Occipital lobe (tissue), 1 donor: ENCODE measurements at regions not wholly inside any gene's neighbourhood (a gene's known extent, or its start where the extent isn't known, plus 50 kb on each side); places are given as distances from the start of the nearest gene placed in this dataset.

Experiments
- DNase-seq: peaks from one replicate; lab custom pipeline; 2025; lab: John Stamatoyannopoulos, UW

GRCh38 chr3:147756476-147756875 is 347.3 kb downstream of the ZIC1 start:
- no peak for DNase-seq

GRCh38 chr3:147757866-147758265 is 348.7 kb downstream of the ZIC1 start:
- DNase-seq = no peak

GRCh38 chr3:147758771-147759170 is 349.6 kb downstream of the ZIC1 start:
- DNase-seq = no peak

DNA sequence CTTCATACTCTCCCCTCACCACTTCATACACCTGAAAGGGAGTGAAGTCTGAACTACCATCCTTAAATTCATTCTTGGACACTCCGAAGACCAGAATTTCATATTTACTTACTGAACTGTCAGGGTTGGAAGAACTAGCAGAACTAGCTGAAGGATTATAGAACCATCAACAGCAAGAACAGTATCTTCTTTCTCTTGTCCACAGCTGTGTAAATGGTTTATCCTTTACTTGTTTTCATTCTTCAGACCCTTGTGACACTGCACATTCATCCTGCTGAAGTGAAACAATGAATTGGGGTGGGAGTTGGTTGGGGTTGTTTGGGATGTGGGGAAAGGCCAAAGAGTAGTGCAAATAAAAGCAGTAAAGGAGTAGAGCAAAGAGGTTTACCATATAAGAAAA is 350.9 kb downstream of the ZIC1 start:
- no peak for DNase-seq

DNA sequence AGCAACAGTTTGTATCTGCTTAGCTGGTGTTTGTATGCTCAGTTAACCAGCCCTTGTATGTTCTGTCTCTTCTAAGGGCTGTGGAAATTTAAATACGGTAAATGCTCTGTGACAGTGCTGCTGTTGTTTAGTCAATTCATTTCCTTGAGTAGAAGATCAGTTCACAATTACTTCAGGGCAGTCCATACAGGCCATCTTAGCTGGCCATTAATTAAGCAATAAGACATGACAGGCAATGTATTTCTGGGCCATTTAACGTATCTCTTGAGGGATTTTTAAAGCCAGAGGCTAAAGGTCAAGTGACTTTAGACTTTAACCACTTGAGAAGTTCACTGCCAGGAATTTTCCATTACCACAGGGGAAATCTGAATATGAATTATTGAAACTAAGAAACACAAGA is 351.8 kb downstream of the ZIC1 start:
- DNase-seq = no peak

DNA sequence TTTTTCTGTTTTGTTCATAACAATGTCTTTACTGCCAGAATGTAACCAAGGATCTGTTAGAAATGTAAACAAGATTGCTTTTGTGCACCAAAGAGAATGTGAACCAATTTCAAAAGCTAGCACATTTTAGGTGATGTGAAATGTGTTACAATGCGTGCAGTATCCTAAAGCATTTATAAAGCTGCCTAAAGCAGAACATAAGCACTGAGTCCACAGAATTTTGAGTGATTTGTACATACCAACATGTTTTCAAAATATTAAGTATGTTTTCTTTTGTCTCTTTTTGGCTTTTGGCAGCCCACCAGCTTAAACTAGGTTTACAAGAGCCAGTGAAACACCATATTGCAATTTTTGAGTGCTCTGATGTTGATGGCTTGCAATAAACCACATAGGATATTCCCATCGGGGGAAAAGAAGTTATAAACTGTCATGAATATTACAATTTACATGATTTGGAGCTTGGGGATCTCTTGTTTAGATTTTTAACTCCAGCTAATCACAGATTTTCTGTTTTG is 364.0 kb downstream of the ZIC1 start:
- DNase-seq = no peak

DNA sequence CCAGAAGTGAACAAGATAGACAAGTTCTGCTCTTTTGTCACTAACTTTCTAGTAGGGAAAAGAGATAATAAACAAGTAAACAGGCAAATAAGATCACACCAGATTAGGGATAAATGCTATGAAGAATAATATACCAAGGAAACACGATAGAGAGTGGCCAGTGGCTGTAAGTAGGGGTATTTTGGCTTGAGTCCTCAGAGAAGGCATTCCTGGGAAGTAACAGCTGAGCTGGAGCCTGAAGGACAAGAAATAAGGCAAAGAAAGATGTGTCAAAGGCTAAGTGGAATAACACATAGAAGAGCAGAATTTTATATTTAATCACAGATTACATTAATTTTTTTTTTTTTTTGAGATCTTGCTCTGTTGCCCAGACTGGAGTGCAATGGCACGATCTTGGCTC is 366.2 kb downstream of the ZIC1 start:
- DNase-seq = no peak

DNA sequence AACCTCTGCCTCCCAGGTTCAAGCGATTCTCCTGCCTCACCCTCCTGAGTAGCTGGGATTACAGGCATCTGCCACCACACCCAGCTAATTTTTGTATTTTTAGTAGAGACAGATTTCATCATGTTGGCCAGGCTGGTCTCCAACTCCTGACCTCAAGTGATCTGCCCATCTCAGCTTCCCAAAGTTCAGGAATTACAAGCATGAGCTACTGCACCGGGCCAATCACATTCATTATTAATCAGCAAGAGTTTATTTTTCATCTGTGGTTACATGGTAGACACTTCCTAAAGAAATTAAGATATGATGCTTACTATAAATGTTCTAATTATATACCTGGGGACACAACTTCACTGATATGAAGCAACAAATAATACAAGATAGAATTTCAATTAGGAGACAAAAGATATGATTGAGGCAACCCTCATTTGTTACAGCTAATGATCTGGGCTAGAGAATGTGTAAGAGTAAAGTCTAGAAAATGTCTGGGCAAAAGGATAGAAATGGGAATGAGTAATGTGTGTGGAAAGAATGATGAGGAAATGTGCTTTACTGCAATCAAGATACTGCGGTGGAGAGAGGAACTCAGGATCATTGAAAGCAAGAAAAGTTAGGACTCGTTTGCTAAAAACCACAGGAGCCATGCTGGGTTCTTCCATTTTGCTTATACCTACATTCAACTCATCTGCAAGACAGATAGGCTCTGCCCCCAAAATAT is 366.8 kb downstream of the ZIC1 start:
- DNase-seq = no peak

DNA sequence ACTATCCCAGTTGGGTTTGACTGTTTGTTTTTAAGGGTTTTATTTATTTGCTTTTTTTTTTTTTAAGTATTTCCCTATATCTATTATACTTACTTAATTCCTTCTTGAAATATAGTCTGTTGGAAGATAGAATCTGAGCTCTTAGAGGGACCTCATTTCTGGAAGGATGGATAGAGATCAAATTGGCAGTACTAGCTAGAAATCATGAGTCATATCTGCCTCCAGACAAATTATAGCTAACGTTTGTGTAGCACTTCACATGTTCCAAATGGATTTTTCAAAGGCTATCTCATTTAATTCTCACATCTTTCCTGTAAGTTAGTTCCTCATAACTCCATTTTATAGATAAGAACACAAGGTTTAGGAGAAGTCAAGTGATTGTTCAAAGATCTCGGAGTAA is 384.7 kb downstream of the ZIC1 start:
- no peak for DNase-seq

DNA sequence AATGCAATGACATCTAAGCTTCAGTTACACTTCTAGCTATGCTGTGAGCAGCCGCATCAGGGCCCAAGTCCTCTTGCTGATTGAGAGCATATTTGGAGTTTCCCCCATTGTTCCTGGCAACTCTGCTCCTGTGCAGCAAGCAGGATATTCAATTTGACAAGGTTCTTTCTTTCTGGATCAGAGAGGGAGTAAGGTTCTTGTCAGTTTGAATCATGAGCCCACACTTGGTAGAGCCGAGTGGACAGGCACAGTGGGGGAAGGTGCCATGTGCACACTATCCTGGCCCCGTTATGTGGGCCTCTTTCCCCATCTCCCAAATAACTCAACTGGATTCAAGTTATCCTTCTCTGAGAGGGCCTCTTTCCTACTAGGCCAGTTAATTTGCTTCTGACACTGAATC is 385.4 kb downstream of the ZIC1 start:
- no peak for DNase-seq

GRCh38 chr3:147795418-147795817 is 386.3 kb downstream of the ZIC1 start:
- DNase-seq = no peak

- no peak for DNase-seq
These were observed 387.9 kb downstream of the ZIC1 start for GRCh38 chr3:147797095-147797494.

GRCh38 chr3:147799601-147800000 is 390.4 kb downstream of the ZIC1 start:
- no peak for DNase-seq

GRCh38 chr3:147807776-147808175 is 398.6 kb downstream of the ZIC1 start:
- DNase-seq = no peak

DNA sequence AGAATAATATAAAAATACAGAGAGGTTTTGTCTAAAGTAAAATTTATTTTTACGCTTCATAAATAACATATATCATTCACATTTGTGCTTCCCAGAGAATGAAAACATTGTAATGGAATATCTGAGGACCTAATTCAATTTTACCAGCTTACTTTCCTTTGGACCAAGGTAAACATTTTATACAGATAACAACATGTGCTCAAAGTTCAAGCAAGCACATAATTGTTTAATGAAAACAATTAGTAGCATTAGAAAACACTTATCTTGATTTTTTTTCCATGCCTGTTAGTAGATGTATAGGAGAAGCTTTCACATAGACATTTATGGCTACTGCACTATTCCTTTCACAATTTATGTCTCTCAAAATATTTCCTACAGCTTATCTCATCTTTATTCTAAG is 400.0 kb downstream of the ZIC1 start:
- DNase-seq = no peak

- DNase-seq = no peak
These were observed 403.2 kb downstream of the ZIC1 start for GRCh38 chr3:147812186-147812911.

DNA sequence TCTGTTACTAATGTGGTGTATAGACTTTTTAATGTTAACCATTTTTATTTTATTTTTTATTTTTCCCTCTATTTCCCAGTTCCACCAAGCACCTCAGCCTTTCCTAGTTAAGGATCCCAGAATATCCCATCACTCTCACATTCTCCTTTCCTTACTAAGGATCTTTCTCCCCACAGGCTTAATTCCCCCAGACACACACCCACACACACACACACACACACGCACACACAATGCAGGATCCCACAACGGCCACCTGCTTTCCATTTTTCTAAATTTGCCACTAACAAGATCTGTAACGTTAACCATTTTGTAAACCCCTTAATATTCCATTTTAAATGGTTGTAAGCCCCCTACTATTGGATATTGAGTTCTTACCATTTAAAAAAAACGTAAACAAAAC is 404.1 kb downstream of the ZIC1 start:
- no peak for DNase-seq

- no peak for DNase-seq
These were observed 407.6 kb downstream of the ZIC1 start for GRCh38 chr3:147816752-147817151.

- no peak for DNase-seq
These were observed 423.4 kb downstream of the ZIC1 start for GRCh38 chr3:147832611-147833010.

DNA sequence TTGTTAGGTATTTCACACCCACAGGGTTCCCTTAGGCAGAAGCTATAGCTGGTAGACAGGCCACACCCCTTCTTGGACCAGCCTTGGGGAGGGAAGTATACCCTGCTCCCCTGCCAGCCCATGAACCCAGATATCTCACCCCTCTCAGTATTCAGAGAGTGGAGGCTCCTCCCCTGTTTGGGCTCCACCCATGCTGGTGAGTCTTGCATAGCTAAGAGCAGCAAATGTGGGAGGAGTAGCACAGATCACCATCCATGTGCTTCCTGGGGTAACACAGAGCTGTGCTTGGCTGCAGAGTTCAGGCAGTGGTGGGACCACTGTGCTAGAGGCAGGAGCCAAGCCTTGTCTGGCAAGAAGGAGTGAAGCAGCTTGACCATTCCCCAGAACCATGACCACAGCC is 427.2 kb downstream of the ZIC1 start:
- DNase-seq = no peak

DNA sequence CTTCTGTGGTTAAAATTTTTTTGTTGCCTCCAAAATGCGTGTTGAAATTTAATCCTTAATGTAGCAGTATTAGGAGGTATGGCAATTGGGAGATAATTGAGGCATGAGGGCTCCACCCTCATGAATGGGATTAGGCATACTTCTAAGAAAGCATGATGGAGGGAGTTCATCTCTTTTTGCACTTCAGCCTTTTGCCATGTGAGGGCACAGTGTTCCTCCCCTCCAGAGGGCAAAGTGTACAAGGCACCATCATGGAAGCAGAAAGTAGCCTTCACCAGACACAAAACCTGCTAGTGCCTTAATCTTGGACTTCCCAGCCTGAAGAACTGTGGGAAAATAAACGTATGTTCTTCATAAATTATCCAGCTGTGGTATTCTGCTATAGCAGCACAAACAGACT is 429.5 kb downstream of the ZIC1 start:
- DNase-seq = no peak

DNA sequence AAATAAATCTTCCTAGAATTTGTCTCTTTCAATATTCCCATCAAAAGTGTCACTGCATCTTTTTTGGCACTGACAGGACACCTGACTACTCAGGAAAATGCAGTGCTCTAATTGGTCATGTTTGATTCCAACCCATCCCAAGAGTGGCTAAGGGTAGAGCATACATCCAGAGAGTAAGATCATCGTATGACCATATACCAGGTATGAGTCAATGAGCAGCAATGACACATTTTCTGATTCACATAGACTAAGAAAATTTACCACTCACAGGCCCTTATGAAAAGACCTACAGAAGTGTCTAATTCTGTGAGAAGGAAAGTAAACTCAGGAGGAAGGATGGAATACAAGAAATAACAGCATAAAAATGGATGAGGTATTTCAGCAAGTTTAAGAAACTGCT is 434.2 kb downstream of the ZIC1 start:
- no peak for DNase-seq

DNA sequence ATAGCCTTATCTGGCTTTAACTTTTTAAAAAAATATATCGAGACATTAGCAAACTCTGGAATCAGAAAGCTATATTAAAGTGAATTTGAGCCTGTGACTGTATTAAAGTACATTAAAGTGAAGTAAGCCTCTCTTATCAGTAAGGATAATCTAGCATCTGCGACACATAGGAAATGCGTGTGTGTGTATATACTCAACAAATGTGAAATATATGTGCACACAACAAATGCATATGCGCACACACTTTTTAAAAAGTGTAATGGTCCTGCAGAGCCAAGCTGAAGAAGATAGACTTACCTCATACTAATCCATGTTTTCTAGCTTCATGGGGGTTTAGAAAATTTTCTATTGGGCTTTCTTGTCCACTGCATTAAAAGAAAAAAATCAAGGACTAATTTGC is 437.1 kb downstream of the ZIC1 start:
- no peak for DNase-seq
